HG03196 (cell line): ENCODE measurements at regions not wholly inside any gene's neighbourhood (a gene's known extent, or its start where the extent isn't known, plus 50 kb on each side); places are given as distances from the start of the nearest gene placed in this dataset.

Experiments
- ATAC-seq: cut with Tn5 transposase; IDR thresholded peaks from one replicate; pipeline ENCODE4 v1.9.1; 2021; ENCODE audit not compliant: unreplicated experiment

GRCh38 chr5:123755653-123756317 lies 243.8 kb downstream of the CSNK1G3 start:
- ATAC-seq = no peak

GRCh38 chr5:123754908-123755307 lies 242.9 kb downstream of the CSNK1G3 start:
- ATAC-seq = no peak

GRCh38 chr5:123753937-123754891 lies 242.2 kb downstream of the CSNK1G3 start:
- no peak for ATAC-seq

DNA sequence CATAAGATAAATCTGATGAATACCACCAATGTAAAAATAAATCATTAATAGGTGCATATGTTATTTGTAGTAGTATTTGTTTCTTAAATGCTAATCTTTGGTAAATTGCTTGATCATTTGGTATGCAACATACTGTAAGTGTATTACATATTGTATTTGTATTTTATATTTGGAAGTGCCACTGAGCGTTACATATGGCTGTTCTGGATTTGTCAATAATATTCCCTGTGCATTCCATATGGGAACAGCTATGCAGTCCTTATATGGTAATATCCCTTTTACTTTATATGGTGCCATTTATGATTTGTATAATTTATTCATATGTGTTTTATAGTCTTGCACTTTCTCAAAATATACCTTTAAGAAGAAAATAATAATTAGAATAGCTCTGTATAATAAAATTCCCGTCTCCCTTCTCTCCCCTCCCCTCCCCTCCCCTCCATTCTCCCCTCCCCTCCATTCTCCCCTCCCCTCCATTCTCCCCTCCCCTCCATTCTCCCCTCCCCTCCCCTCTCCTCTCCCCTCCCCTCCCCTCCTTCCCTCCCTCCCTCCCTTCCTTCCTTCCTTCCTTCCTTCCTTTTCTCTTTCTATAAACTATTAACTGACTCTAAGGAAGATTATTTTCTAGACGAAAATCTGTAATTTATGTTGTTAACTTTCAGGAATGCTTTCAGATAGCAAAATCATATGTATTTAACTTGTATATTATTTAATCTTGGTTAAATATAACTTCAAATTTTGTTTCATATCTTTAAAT lies 241.4 kb downstream of the CSNK1G3 start:
- no peak for ATAC-seq

- ATAC-seq = no peak
Observed at GRCh38 chr5:123752552-123753179, 240.7 kb downstream of the CSNK1G3 start.

DNA sequence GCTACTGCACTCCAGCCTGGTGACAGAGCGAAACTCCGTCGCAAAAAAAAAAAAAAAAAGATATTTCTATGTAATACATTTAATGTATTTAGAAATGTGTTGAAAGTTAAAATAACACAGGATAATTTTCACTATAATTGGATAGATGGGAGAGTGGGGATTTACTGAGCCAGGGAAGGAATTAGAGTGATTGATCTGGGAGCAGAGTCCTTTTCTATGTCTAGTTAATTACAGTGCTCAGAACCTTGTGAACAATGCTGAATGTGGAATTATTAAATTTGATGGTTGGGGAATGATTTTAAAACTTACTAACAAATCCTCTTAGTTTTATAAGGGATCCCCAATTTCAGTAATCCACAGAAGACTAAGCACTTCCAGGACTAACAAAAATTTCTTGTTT lies 239.7 kb downstream of the CSNK1G3 start:
- ATAC-seq = no peak

DNA sequence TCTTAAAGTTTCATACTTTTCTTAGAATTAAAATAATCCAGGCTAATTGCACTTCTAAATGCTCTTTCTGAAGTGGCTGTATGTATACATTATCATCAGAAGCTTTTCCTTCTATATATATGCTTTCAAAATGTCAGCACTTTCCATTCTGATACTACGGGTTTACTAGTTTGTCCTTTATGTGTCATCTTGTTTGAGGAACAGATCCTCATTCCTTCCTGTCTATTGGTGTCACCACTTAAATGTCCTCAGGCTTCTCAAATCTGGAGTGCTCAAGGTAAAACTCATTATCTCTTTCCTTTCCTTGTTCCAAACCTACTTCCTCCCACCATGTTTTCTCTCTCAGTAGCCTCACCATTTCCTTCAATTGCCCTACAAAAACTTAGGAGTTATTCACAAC lies 236.3 kb downstream of the CSNK1G3 start:
- no peak for ATAC-seq

- no peak for ATAC-seq
Observed at GRCh38 chr5:123746683-123747360, 234.8 kb downstream of the CSNK1G3 start.

GRCh38 chr5:123743990-123744583 lies 232.1 kb downstream of the CSNK1G3 start:
- ATAC-seq = no peak

- ATAC-seq = no peak
Observed at GRCh38 chr5:123735384-123735783, 223.4 kb downstream of the CSNK1G3 start.

- ATAC-seq = no peak
Observed at GRCh38 chr5:123732257-123732656, 220.3 kb downstream of the CSNK1G3 start.

DNA sequence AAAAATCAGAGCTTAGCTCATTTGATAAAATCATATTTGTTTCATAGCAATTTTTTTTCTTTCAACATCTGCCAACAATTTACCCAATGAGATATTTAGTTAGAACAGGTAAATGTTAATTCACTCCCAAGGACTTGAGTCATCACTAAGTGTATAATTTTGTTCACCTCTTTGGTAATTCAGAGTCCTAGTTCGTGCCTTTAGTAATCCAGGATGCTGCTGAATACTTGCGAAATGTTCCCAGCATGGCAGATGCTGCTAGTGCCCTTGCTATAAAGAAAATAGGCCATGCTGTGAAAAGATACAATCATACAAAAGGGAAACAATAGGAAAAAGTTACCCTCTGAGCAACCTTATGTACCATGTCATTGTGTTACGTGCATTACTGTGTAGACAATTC lies 210.5 kb downstream of the CSNK1G3 start:
- no peak for ATAC-seq

- ATAC-seq = no peak
Observed at GRCh38 chr5:123721675-123722276, 209.8 kb downstream of the CSNK1G3 start.

- ATAC-seq = no peak
Observed at GRCh38 chr5:123720955-123721354, 209.0 kb downstream of the CSNK1G3 start.

GRCh38 chr5:123720339-123720738 lies 208.4 kb downstream of the CSNK1G3 start:
- ATAC-seq = no peak

DNA sequence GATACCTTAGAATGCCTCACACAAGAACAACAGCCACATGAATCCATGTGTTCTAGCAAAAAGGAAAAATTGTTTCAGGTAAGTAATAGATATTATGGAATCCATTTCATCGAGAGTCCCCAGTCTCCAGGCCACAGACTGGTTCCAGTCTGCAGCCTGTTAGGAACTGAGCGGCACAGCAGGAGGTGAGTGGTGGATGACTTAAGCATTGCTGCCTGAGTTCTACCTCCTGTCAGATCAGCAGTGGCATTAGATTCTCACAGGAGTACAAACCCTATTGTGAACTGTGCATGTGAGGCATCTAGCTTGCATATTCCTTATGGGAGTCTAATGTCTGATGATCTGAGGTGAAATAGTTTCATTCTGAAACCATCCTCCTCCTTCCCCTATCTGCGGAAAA lies 207.0 kb downstream of the CSNK1G3 start:
- no peak for ATAC-seq

DNA sequence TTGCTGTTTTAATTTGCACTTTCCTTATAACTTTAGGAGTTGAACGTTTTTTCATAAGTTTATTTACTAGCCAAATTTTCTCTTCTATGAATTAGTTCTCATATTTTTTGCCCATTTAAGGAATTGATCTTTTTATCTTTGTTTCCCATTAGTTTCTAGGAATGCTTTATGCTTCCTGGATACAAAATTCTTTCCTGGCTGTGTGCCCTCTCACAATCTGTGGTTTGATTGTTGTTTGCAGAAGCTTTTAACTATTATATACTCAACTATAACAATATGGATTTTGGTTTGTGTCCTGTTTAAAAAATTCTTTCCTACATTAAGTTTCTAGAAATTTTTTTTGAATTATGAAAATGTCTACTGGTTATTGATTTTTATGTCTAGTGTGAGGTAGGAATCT lies 206.3 kb downstream of the CSNK1G3 start:
- no peak for ATAC-seq

- no peak for ATAC-seq
Observed at GRCh38 chr5:123717139-123717538, 205.2 kb downstream of the CSNK1G3 start.

- no peak for ATAC-seq
Observed at GRCh38 chr5:123710031-123710430, 198.1 kb downstream of the CSNK1G3 start.

- ATAC-seq = no peak
Observed at GRCh38 chr5:123709422-123709821, 197.4 kb downstream of the CSNK1G3 start.
